Tibial nerve (tissue), 4 donors: ENCODE measurements at regions not wholly inside any gene's neighbourhood (a gene's known extent, or its start where the extent isn't known, plus 50 kb on each side); places are given as distances from the start of the nearest gene placed in this dataset.

Experiments used
- DNase-seq, 2 donors: peaks; one replicate each; pipeline ENCODE4 v3.0.0-alpha.2; 2019; ENCODE audit warnings: low spot score in 2 of 2
- H3K27ac ChIP-seq, 4 donors: fragments of 200-600 bp; sonication (generic) in 3 of 4; one replicate each; pipeline ENCODE4 v1.5.1; 2017 to 2019; ENCODE audit warnings: mild to moderate bottlenecking in 1 of 4
- H3K27me3 ChIP-seq, 2 donors: fragments of 200-600 bp; sonication (generic) in 1 of 2; one replicate each; pipeline versions ENCODE4 v1.5.1 to v1.6.0; 2017 to 2019
- H3K36me3 ChIP-seq, 3 donors: fragments of 200-600 bp; sonication (generic); one replicate each; pipeline ENCODE4 v1.5.1; 2018 to 2019
- H3K4me1 ChIP-seq, 4 donors: fragments of 200-600 bp; sonication (generic) in 3 of 4; one replicate each; pipeline ENCODE4 v1.5.1; 2017 to 2019
- H3K4me3 ChIP-seq, 4 donors: fragments of 200-600 bp; sonication (generic) in 3 of 4; one replicate each; pipeline ENCODE4 v1.5.1; 2017 to 2019; ENCODE audit warnings: mild to moderate bottlenecking in 1 of 4, moderate library complexity in 1 of 4
- H3K9me3 ChIP-seq, 4 donors: fragments of 200-600 bp; sonication (generic) in 3 of 4; one replicate each; pipeline ENCODE4 v1.5.1; 2017 to 2019
- CTCF ChIP-seq, 5 experiments: fragments of 200-600 bp in 3 of 5; fragments of 450-650 bp in 2 of 5; sonication (generic) in 3 of 5; IDR thresholded peaks; one replicate each; pipeline ENCODE4 v1.5.1; 2016 to 2019; ENCODE audit warnings: antibody characterized with exemption in 5 of 5, mild to moderate bottlenecking in 3 of 5, moderate library complexity in 2 of 5
- EP300 ChIP-seq, 2 donors: sonication (generic); formaldehyde crosslinking; IDR thresholded peaks; one replicate each; pipeline ENCODE4 v1.6.1; 2017; ENCODE audit warnings: antibody characterized with exemption in 2 of 2, mild to moderate bottlenecking in 1 of 2
- POLR2A ChIP-seq, 2 donors: fragments of 450-650 bp; IDR thresholded peaks; one replicate each; pipeline ENCODE4 v1.6.1; 2017; ENCODE audit warnings: antibody characterized with exemption in 2 of 2, mild to moderate bottlenecking in 2 of 2, moderate library complexity in 2 of 2
- WGBS, 2 donors: methylation state at CpG; one replicate each; pipeline ENCODE4 v1.1.5; 2018; 5-methylcytosine and 5-hydroxymethylcytosine counted together

- peaks cover 0 to 15% (median 3%) of the 10 kb centered on the region in 3 donors for H3K36me3 ChIP-seq
- WGBS, 2 donors: 37 to 45% methylated on average over 1 of the region's 1 CpG
Measured at GRCh38 chr14:71714225-71714624, 218.0 kb upstream of the RGS6 start.

GRCh38 chr14:71716041-71716772 lies 216.0 kb upstream of the RGS6 start:
- Histone ChIP-seq H3K27ac (no peak overlapping the region), H3K9me3 (no peaks in the 10 kb centered on the region), H3K4me3 (no peak overlapping the region), H3K27me3 (no peaks in the 10 kb centered on the region), H3K4me1 (peaks cover 4 to 43% (median 21%) of the 10 kb centered on the region in 4 donors), H3K36me3 (peaks cover 0 to 7% (median 0%) of the 10 kb centered on the region in 3 donors)
- 84 to 86% methylated on average over 5 to 6 of the region's 6 CpGs for WGBS, 2 donors
- no peak for DNase-seq
- TF ChIP-seq CTCF (IDR thresholded peaks at IDR 0.05): no peak
- no peak for TF ChIP-seq EP300 (IDR thresholded peaks at IDR 0.05)
- TF ChIP-seq POLR2A (IDR thresholded peaks at IDR 0.05): no peak

More at GRCh38 chr14:71714225-71714624, 218.0 kb upstream of the RGS6 start:
- Histone ChIP-seq H3K27me3 (no peaks in the 10 kb centered on the region), H3K27ac (peak overlapping the region in 2 of 4 donors; percentile 59 to 81), H3K9me3 (no peaks in the 10 kb centered on the region), H3K4me1 (peaks cover 4 to 50% (median 26%) of the 10 kb centered on the region in 4 donors), H3K4me3 (no peak overlapping the region)
- no peak for DNase-seq
- TF ChIP-seq EP300 (IDR thresholded peaks at IDR 0.05) (peak in 1 of 2 donors; percentile 14), POLR2A (IDR thresholded peaks at IDR 0.05) (no peak)

- 78 to 92% methylated on average over 5 to 7 of the region's 9 CpGs for WGBS, 2 donors
- H3K4me3 ChIP-seq: no peak overlapping the region
- H3K27me3 ChIP-seq: no peaks in the 10 kb centered on the region
- peaks cover 0 to 43% (median 0%) of the 10 kb centered on the region in 3 donors for H3K36me3 ChIP-seq
- H3K4me1 ChIP-seq: peaks cover 0 to 10% (median 0%) of the 10 kb centered on the region in 4 donors
- DNase-seq: no peak
- TF ChIP-seq CTCF (IDR thresholded peaks at IDR 0.05) (peak in 4 of 5 experiments; percentile 6 to 29 (median 14)), EP300 (IDR thresholded peaks at IDR 0.05) (no peak)
- H3K27ac ChIP-seq: peak overlapping the region in 2 of 4 donors; percentile 43 to 57
- H3K9me3 ChIP-seq: no peaks in the 10 kb centered on the region
Measured at GRCh38 chr14:71720978-71721624, 211.1 kb upstream of the RGS6 start.

DNA sequence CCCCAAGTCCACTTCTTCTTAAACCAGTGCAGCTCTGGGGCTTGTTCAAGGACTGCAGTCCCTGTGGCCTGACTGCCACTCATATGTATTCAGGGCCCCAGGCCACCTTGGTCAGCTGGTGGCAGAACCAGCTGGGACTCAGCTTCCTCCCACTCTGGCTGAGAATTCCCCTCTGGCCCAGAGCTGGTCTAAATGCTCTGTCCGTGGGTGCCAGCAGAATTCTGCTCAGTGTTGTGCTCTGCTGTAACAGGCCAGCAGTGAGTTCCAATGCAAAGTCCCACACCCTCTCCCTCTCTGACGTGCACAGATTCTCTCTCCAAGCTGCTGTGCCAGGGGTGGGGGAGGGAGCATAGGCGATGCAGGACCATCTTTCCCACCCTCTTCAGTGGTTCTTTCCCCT lies 210.4 kb upstream of the RGS6 start:
- Histone ChIP-seq H3K4me3 (no peak overlapping the region), H3K27me3 (no peaks in the 10 kb centered on the region), H3K36me3 (peaks cover 0 to 40% (median 0%) of the 10 kb centered on the region in 3 donors), H3K4me1 (peaks cover 0 to 17% (median 0%) of the 10 kb centered on the region in 4 donors), H3K9me3 (no peaks in the 10 kb centered on the region), H3K27ac (peak overlapping the region in 2 of 4 donors; percentile 43 to 57)
- no peak for DNase-seq
- WGBS, 2 donors: 45 to 56% methylated on average over 3 of the region's 3 CpGs
- TF ChIP-seq EP300 (IDR thresholded peaks at IDR 0.05) (peak in 1 of 2 donors; percentile 11), POLR2A (IDR thresholded peaks at IDR 0.05) (no peak), CTCF (IDR thresholded peaks at IDR 0.05) (no peak)

DNA sequence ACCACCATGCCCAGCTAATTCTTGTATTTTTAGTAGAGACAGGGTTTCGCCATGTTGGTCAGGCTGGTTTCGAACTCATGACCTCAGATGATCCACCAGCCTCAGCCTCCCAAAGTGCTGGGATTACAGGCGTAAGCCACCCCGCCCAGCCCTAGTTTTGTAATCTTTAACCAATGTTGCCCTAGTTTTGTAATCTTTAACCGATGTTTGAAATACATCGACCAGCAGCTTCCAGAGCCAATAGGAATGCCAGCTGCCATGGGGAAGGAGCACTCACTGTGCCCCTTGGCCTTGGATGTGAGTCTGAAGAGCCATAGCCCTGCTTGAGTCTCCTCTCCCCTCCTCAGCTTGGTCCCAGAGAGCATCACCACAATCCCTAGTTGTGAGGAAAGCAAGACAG lies 209.3 kb upstream of the RGS6 start:
- H3K27ac ChIP-seq: no peak overlapping the region
- no peak for DNase-seq
- no peaks in the 10 kb centered on the region for H3K9me3 ChIP-seq
- H3K36me3 ChIP-seq: peaks cover 0 to 48% (median 0%) of the 10 kb centered on the region in 3 donors
- no peak overlapping the region for H3K4me3 ChIP-seq
- H3K4me1 ChIP-seq: peaks cover 0 to 17% (median 0%) of the 10 kb centered on the region in 4 donors
- H3K27me3 ChIP-seq: no peaks in the 10 kb centered on the region
- 90 to 94% methylated on average over 6 of the region's 6 CpGs for WGBS, 2 donors
- no peak for TF ChIP-seq CTCF (IDR thresholded peaks at IDR 0.05)
- TF ChIP-seq EP300 (IDR thresholded peaks at IDR 0.05): no peak
- TF ChIP-seq POLR2A (IDR thresholded peaks at IDR 0.05): no peak
